Activated CD4-positive, alpha-beta T cell treated with anti-CD3 and anti-CD28 coated beads, Interleukin-2, amount 50 U/mL, for 48 hours (primary cell): ENCODE measurements at regions not wholly inside any gene's neighbourhood (a gene's known extent, or its start where the extent isn't known, plus 50 kb on each side); places are given as distances from the start of the nearest gene placed in this dataset.
"Not testable (repeated sequence)": the region's sequence is repeated elsewhere in the genome, so short reads cannot be mapped to it uniquely, and the experiment has no call there.

Experiments
- DNase-seq, 2 experiments: peaks; one replicate each; pipeline ENCODE4 v3.0.0-alpha.2; 2020

- not testable (repeated sequence) for DNase-seq
Measured at GRCh38 chr14:105680736-105681098, 154.3 kb downstream of the TMEM121 start.

- not testable (repeated sequence) for DNase-seq
Measured at GRCh38 chr14:105681606-105682185, 155.3 kb downstream of the TMEM121 start.

GRCh38 chr14:105682442-105682841 lies 156.1 kb downstream of the TMEM121 start:
- not testable (repeated sequence) for DNase-seq

- DNase-seq, result no peak
Measured at GRCh38 chr14:105682956-105683570, 156.7 kb downstream of the TMEM121 start.

GRCh38 chr14:105684056-105684455 lies 157.7 kb downstream of the TMEM121 start:
- not testable (repeated sequence) for DNase-seq

- DNase-seq, result not testable (repeated sequence)
Measured at GRCh38 chr14:105684597-105684996, 158.2 kb downstream of the TMEM121 start.

GRCh38 chr14:105685003-105685402 lies 158.6 kb downstream of the TMEM121 start:
- DNase-seq, result no peak

GRCh38 chr14:105685605-105686004 lies 159.2 kb downstream of the TMEM121 start:
- DNase-seq, result not testable (repeated sequence)

- not testable (repeated sequence) for DNase-seq
Measured at GRCh38 chr14:105686050-105686449, 159.7 kb downstream of the TMEM121 start.

GRCh38 chr14:105686462-105687170 lies 160.2 kb downstream of the TMEM121 start:
- not testable (repeated sequence) for DNase-seq

- DNase-seq, result not testable (repeated sequence)
Measured at GRCh38 chr14:105687171-105688022, 161.0 kb downstream of the TMEM121 start.

- not testable (repeated sequence) for DNase-seq
Measured at GRCh38 chr14:105688023-105688351, 161.6 kb downstream of the TMEM121 start.

GRCh38 chr14:105688664-105689221 lies 162.4 kb downstream of the TMEM121 start:
- DNase-seq, result not testable (repeated sequence)

GRCh38 chr14:105689722-105690121 lies 163.3 kb downstream of the TMEM121 start:
- DNase-seq, result no peak

- DNase-seq, result no peak
Measured at GRCh38 chr14:105690671-105691070, 164.3 kb downstream of the TMEM121 start.

GRCh38 chr14:105691321-105692109 lies 165.1 kb downstream of the TMEM121 start:
- not testable (repeated sequence) for DNase-seq

- not testable (repeated sequence) for DNase-seq
Measured at GRCh38 chr14:105692110-105692685, 165.8 kb downstream of the TMEM121 start.

GRCh38 chr14:105694961-105695360 lies 168.6 kb downstream of the TMEM121 start:
- no peak for DNase-seq

- not testable (repeated sequence) for DNase-seq
Measured at GRCh38 chr14:105696388-105696787, 170.0 kb downstream of the TMEM121 start.

- not testable (repeated sequence) for DNase-seq
Measured at GRCh38 chr14:105697414-105697813, 171.0 kb downstream of the TMEM121 start.

GRCh38 chr14:105697955-105698354 lies 171.6 kb downstream of the TMEM121 start:
- DNase-seq, result not testable (repeated sequence)
